ENCODE measurements at regions not wholly inside any gene's neighbourhood (a gene's known extent, or its start where the extent isn't known, plus 50 kb on each side); places are given as distances from the start of the nearest gene placed in this dataset.

GRCh38 chr14:71606575-71606974, 325.7 kb upstream of the RGS6 start:
- TF ChIP-seq, protein P1, sequence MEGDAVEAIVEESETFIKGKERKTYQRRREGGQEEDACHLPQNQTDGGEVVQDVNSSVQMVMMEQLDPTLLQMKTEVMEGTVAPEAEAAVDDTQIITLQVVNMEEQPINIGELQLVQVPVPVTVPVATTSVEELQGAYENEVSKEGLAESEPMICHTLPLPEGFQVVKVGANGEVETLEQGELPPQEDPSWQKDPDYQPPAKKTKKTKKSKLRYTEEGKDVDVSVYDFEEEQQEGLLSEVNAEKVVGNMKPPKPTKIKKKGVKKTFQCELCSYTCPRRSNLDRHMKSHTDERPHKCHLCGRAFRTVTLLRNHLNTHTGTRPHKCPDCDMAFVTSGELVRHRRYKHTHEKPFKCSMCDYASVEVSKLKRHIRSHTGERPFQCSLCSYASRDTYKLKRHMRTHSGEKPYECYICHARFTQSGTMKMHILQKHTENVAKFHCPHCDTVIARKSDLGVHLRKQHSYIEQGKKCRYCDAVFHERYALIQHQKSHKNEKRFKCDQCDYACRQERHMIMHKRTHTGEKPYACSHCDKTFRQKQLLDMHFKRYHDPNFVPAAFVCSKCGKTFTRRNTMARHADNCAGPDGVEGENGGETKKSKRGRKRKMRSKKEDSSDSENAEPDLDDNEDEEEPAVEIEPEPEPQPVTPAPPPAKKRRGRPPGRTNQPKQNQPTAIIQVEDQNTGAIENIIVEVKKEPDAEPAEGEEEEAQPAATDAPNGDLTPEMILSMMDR (IDR thresholded peaks at IDR 0.05; ENCODE audit: borderline replicate concordance, extremely low read depth, insufficient read depth) = no peak
- no peak for FAIRE-seq
- H3K4me3 ChIP-seq (ENCODE audit: low read length in 3 of 3) = no peak overlapping the region

DNA sequence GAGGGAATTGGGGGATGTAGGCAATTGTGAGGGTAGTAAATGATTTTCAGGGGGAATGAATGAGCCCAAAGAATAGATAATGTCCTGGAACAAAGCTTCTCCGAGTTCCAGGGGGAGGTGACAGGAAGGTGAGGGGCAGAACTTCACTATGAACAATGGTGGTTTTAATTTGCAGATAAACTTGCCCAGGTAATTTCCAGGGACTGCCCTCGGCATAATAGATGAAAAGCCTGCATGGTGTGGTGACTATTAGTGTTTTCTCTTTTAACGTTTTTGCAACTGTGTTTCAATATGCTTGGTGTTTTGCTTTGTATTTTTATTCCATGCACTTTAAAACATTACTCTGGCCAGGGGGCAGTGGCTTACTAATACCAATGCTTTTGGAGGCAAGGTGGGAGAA, 325.2 kb upstream of the RGS6 start:
- Histone ChIP-seq H3K27me3 (ENCODE audit: control insufficient read depth, insufficient read depth, low read length) (no peaks in the 10 kb centered on the region), H3K27ac (ENCODE audit: low read depth in 2 of 2, low read length in 2 of 2) (no peak overlapping the region), H3K36me3 (ENCODE audit: control insufficient read depth in 2 of 3, insufficient read depth in 3 of 3, low read length in 3 of 3) (no peaks in the 10 kb centered on the region), H3K9me3 (ENCODE audit: control insufficient read depth in 2 of 3, insufficient read depth in 1 of 3, low read length in 3 of 3) (no peaks in the 10 kb centered on the region), H3K4me3 (ENCODE audit: low read length in 3 of 3) (no peak overlapping the region), H3K9ac (ENCODE audit: low read length in 3 of 3) (no peak overlapping the region), H3K4me1 (ENCODE audit: control insufficient read depth in 2 of 3, insufficient read depth in 2 of 3, low read depth in 1 of 3, low read length in 3 of 3) (peaks cover 0 to 4% (median 0%) of the 10 kb centered on the region in 3 donors)
- intact Hi-C loops (cut with DNase I) = no loop called here
- DNase-seq (no peak), FAIRE-seq (no peak)
- TF ChIP-seq, protein P1 (IDR thresholded peaks at IDR 0.05; ENCODE audit: borderline replicate concordance, extremely low read depth, insufficient read depth) = no peak

More at GRCh38 chr14:71606575-71606974, 325.7 kb upstream of the RGS6 start:
- H3K36me3 ChIP-seq (ENCODE audit: control insufficient read depth in 2 of 3, insufficient read depth in 3 of 3, low read length in 3 of 3) = no peaks in the 10 kb centered on the region
- no peaks in the 10 kb centered on the region for H3K9me3 ChIP-seq (ENCODE audit: control insufficient read depth in 2 of 3, insufficient read depth in 1 of 3, low read length in 3 of 3)
- intact Hi-C loops (cut with DNase I) = no loop called here
- peaks cover 0 to 4% (median 0%) of the 10 kb centered on the region in 3 donors for H3K4me1 ChIP-seq (ENCODE audit: control insufficient read depth in 2 of 3, insufficient read depth in 2 of 3, low read depth in 1 of 3, low read length in 3 of 3)
- no peak overlapping the region for H3K9ac ChIP-seq (ENCODE audit: low read length in 3 of 3)
- H3K27ac ChIP-seq (ENCODE audit: low read depth in 2 of 2, low read length in 2 of 2) = no peak overlapping the region
- no peaks in the 10 kb centered on the region for H3K27me3 ChIP-seq (ENCODE audit: control insufficient read depth, insufficient read depth, low read length)
- no peak for DNase-seq

DNA sequence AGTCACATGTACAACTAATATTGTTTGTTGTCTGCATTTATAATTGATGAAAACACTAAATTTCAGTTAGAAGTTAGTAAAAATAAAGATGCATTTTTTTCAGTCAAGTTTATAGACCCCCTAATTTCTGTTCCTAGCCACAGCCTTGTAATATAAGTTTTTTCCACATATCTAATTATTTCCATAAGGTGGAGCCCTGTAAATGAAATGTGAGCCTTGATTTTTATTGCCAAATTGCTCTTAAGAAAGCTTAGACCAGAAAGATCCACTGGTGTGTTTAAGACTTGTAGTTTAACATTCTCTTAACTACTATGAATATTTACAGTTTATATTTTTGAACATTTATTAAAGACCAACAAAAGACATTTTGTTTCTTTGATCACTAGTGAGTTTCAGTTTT, 322.1 kb upstream of the RGS6 start:
- intact Hi-C loops (cut with DNase I) = no loop called here
- Histone ChIP-seq H3K9ac (ENCODE audit: low read length in 3 of 3) (no peak overlapping the region), H3K27me3 (ENCODE audit: control insufficient read depth, insufficient read depth, low read length) (no peaks in the 10 kb centered on the region), H3K4me3 (ENCODE audit: low read length in 3 of 3) (no peak overlapping the region), H3K4me1 (ENCODE audit: control insufficient read depth in 2 of 3, insufficient read depth in 2 of 3, low read depth in 1 of 3, low read length in 3 of 3) (peaks cover 0 to 4% (median 0%) of the 10 kb centered on the region in 3 donors), H3K9me3 (ENCODE audit: control insufficient read depth in 2 of 3, insufficient read depth in 1 of 3, low read length in 3 of 3) (no peaks in the 10 kb centered on the region), H3K27ac (ENCODE audit: low read depth in 2 of 2, low read length in 2 of 2) (no peak overlapping the region), H3K36me3 (ENCODE audit: control insufficient read depth in 2 of 3, insufficient read depth in 3 of 3, low read length in 3 of 3) (no peaks in the 10 kb centered on the region)
- TF ChIP-seq, protein P1 (IDR thresholded peaks at IDR 0.05; ENCODE audit: borderline replicate concordance, extremely low read depth, insufficient read depth) = no peak
- FAIRE-seq = no peak
- DNase-seq = peak in 1 of 5 donors; percentile 15

DNA sequence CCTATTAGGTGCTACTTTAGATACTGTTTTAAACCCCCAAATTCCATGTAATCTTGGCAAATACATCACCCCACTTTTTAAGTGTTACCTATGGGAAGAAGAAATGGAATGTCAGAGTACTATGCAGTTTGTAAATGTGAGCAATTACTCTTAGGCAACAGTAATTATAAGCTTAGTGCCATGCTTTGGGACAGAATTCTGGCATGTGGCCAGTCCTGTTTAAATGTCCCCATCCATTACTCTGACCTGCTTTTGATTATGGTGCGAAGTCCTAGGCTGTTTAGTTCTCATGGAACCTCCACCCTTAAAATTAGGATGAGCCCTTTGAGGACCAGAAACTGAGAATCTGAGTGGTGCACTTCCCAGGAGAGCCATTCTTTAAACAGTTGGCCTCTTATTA, 321.4 kb upstream of the RGS6 start:
- Histone ChIP-seq H3K4me3 (ENCODE audit: low read length in 3 of 3) (no peak overlapping the region), H3K4me1 (ENCODE audit: control insufficient read depth in 2 of 3, insufficient read depth in 2 of 3, low read depth in 1 of 3, low read length in 3 of 3) (peaks cover 0 to 4% (median 0%) of the 10 kb centered on the region in 3 donors), H3K36me3 (ENCODE audit: control insufficient read depth in 2 of 3, insufficient read depth in 3 of 3, low read length in 3 of 3) (no peaks in the 10 kb centered on the region), H3K27me3 (ENCODE audit: control insufficient read depth, insufficient read depth, low read length) (no peaks in the 10 kb centered on the region), H3K9ac (ENCODE audit: low read length in 3 of 3) (no peak overlapping the region), H3K9me3 (ENCODE audit: control insufficient read depth in 2 of 3, insufficient read depth in 1 of 3, low read length in 3 of 3) (no peaks in the 10 kb centered on the region), H3K27ac (ENCODE audit: low read depth in 2 of 2, low read length in 2 of 2) (no peak overlapping the region)
- DNase-seq = peak in 1 of 5 donors; percentile 15
- no peak for FAIRE-seq
- intact Hi-C loops (cut with DNase I) = no loop called here
- TF ChIP-seq, protein P1 (IDR thresholded peaks at IDR 0.05; ENCODE audit: borderline replicate concordance, extremely low read depth, insufficient read depth) = no peak

All from kidney (tissue), 13 donors.